PC-9 (cell line): ENCODE measurements at regions not wholly inside any gene's neighbourhood (a gene's known extent, or its start where the extent isn't known, plus 50 kb on each side); places are given as distances from the start of the nearest gene placed in this dataset.

Experiments used
- BruUV-seq: library from RNA; stranded (reverse); fragments of 400-500 nt; replicated peaks from 2 replicates; lab custom pipeline; 2021; lab: Mats Ljungman, UMichigan
- CTCF ChIA-PET: fragments of 300-600 bp; sonication (Branson Sonifier 250); formaldehyde crosslinking; loops from one replicate; lab custom pipeline; 2022; ENCODE audit warnings: antibody characterized with exemption; lab: Charles Lee
- POLR2A ChIA-PET: fragments of 300-600 bp; sonication (Branson Sonifier 250); formaldehyde crosslinking; loops from one replicate; lab custom pipeline; 2022; ENCODE audit warnings: antibody characterized with exemption; ENCODE audit not compliant: unreplicated experiment; lab: Charles Lee
- DNase-seq, 2 experiments: peaks; one replicate each; pipeline versions ENCODE4 v3.0.0 to v3.0.0-alpha.2; 2015 to 2022; ENCODE audit warnings: mixed read lengths in 1 of 2
- H2AFZ ChIP-seq: fragments of 200-600 bp; sonication (generic); 2 replicates; pipeline ENCODE4 v1.8.1; 2017; ENCODE audit warnings: antibody characterized with exemption
- H3F3A ChIP-seq: fragments of 200-600 bp; sonication (generic); 2 replicates; pipeline ENCODE4 v1.8.1; 2017; ENCODE audit warnings: antibody characterized with exemption, mild to moderate bottlenecking, low read depth; ENCODE audit not compliant: insufficient read depth
- H3K27ac ChIP-seq: fragments of 200-600 bp; sonication (generic); 2 replicates; pipeline ENCODE4 v1.6.1; 2016; ENCODE audit warnings: mixed run types
- H3K27me3 ChIP-seq: fragments of 200-600 bp; sonication (generic); 2 replicates; pipeline ENCODE4 v1.6.1; 2016; ENCODE audit warnings: low read depth, mixed run types; ENCODE audit not compliant: insufficient read depth
- H3K36me3 ChIP-seq: fragments of 200-600 bp; sonication (generic); 2 replicates; pipeline ENCODE4 v1.6.1; 2016; ENCODE audit warnings: low read depth, mixed run types
- H3K4me1 ChIP-seq: fragments of 200-600 bp; sonication (generic); replicated peaks from 2 replicates; pipeline ENCODE4 v1.6.1; 2016; ENCODE audit warnings: mixed run types; ENCODE audit not compliant: insufficient read depth
- H3K4me2 ChIP-seq: fragments of 200-600 bp; sonication (generic); 2 replicates; pipeline ENCODE4 v1.6.1; 2017; ENCODE audit warnings: mixed run types
- H3K4me3 ChIP-seq: fragments of 200-600 bp; sonication (generic); 2 replicates; pipeline ENCODE4 v1.6.1; 2016; ENCODE audit warnings: mixed run types
- H3K79me2 ChIP-seq: fragments of 200-600 bp; sonication (generic); 2 replicates; pipeline ENCODE4 v1.6.1; 2017; ENCODE audit warnings: low read depth, mixed run types
- H3K9me2 ChIP-seq: fragments of 200-600 bp; sonication (generic); 2 replicates; pipeline ENCODE4 v1.8.1; 2017; ENCODE audit warnings: mild to moderate bottlenecking; ENCODE audit not compliant: insufficient read depth
- H3K9me3 ChIP-seq: fragments of 200-600 bp; sonication (generic); 2 replicates; pipeline ENCODE4 v1.8.1; 2016; ENCODE audit warnings: low read depth; ENCODE audit not compliant: insufficient read depth
- H4K20me1 ChIP-seq: fragments of 200-600 bp; sonication (generic); 2 replicates; pipeline ENCODE4 v1.8.1; 2017; ENCODE audit not compliant: insufficient read depth
- CTCF ChIP-seq: fragments of 200-600 bp; sonication (generic); conservative IDR thresholded peaks from 2 replicates; pipeline ENCODE4 v1.6.1; 2017; ENCODE audit warnings: mixed run types, antibody characterized with exemption, mild to moderate bottlenecking, moderate library complexity
- EZH2 ChIP-seq: fragments of 200-600 bp; sonication (generic); IDR thresholded peaks from 2 replicates; pipeline ENCODE4 v1.8.0; 2017; ENCODE audit warnings: antibody characterized with exemption, low read depth
- intact Hi-C: fragments of 100-400 bp; cut with micrococcal nuclease; formaldehyde crosslinking; loops from one replicate; pipeline ENCODE4 v1.10.0; 2022; ENCODE audit not compliant: unreplicated experiment

- no peak for DNase-seq
- H3K79me2 ChIP-seq, result no peaks in the 10 kb centered on the region
- no peak overlapping the region for H3K4me3 ChIP-seq
- H3K27me3 ChIP-seq, result no peaks in the 10 kb centered on the region
- H3K4me1 ChIP-seq, result peaks cover 15% of the 10 kb centered on the region
- intact Hi-C loops, result no loop called here
- POLR2A ChIA-PET, result no interaction called here
- no peak overlapping the region for H2AFZ ChIP-seq
- no peaks in the 10 kb centered on the region for H3K36me3 ChIP-seq
- TF ChIP-seq EZH2 (no peak), CTCF (no peak)
- no peaks in the 10 kb centered on the region for H3K9me2 ChIP-seq
- peaks cover 10% of the 10 kb centered on the region; the same call in 1 of the 2 replicates for H3K9me3 ChIP-seq
- H4K20me1 ChIP-seq, result no peaks in the 10 kb centered on the region
- no TSS peak for BruUV-seq
- no peak overlapping the region for H3K27ac ChIP-seq
- H3K4me2 ChIP-seq, result no peak overlapping the region
- CTCF ChIA-PET, result no interaction called here
- no peaks in the 10 kb centered on the region for H3F3A ChIP-seq
These were observed 113.5 kb upstream of the RCN1 start for GRCh38 chr11:31977343-31977742.

GRCh38 chr11:31974366-31975136, 116.3 kb upstream of the RCN1 start:
- intact Hi-C loops, result no loop called here
- Histone ChIP-seq H3K4me3 (no peak overlapping the region), H3K9me2 (no peaks in the 10 kb centered on the region), H4K20me1 (no peaks in the 10 kb centered on the region), H3K36me3 (no peaks in the 10 kb centered on the region), H3K27me3 (no peaks in the 10 kb centered on the region), H3K27ac (peak overlapping the region; percentile 30), H3K9me3 (0 out of 2 replicates have a peak, but pooled peaks cover 4% of the 10 kb centered on the region), H3F3A (no peaks in the 10 kb centered on the region), H3K79me2 (no peaks in the 10 kb centered on the region), H2AFZ (0 out of 2 replicates have a peak overlapping the region, but pooled peaks have one; percentile 15), H3K4me2 (peak overlapping the region; percentile 54), H3K4me1 (peaks cover 15% of the 10 kb centered on the region)
- no TSS peak for BruUV-seq
- CTCF ChIA-PET, result no interaction called here
- peak in 1 of 2 experiments; percentile 65 for DNase-seq
- TF ChIP-seq CTCF, result no peak
- no peak for TF ChIP-seq EZH2
- POLR2A ChIA-PET, result interaction anchor here (0.6 kb wide), 1 partner anchor 117 kb away, joined by 4 read pairs; no protein-coding TSS in a partner anchor

- ChIA-PET POLR2A (no interaction called here), CTCF (no interaction called here)
- no peaks in the 10 kb centered on the region for H3K79me2 ChIP-seq
- H3F3A ChIP-seq, result no peaks in the 10 kb centered on the region
- no peaks in the 10 kb centered on the region for H3K9me2 ChIP-seq
- DNase-seq, result no peak
- H3K4me1 ChIP-seq, result peaks cover 15% of the 10 kb centered on the region
- BruUV-seq, result no TSS peak
- no peaks in the 10 kb centered on the region for H3K27me3 ChIP-seq
- H3K9me3 ChIP-seq, result 0 out of 2 replicates have a peak, but pooled peaks cover 4% of the 10 kb centered on the region
- H2AFZ ChIP-seq, result no peak overlapping the region
- no peak for TF ChIP-seq CTCF
- no peak for TF ChIP-seq EZH2
- intact Hi-C loops, result no loop called here
- no peak overlapping the region for H3K27ac ChIP-seq
- no peaks in the 10 kb centered on the region for H4K20me1 ChIP-seq
- no peak overlapping the region for H3K4me2 ChIP-seq
- H3K4me3 ChIP-seq, result no peak overlapping the region
- no peaks in the 10 kb centered on the region for H3K36me3 ChIP-seq
These were observed 117.7 kb upstream of the RCN1 start for GRCh38 chr11:31973172-31973571.
